PC-9 (cell line): ENCODE measurements at regions not wholly inside any gene's neighbourhood (a gene's known extent, or its start where the extent isn't known, plus 50 kb on each side); places are given as distances from the start of the nearest gene placed in this dataset.

Experiments used
- EZH2 ChIP-seq: fragments of 200-600 bp; sonication (generic); IDR thresholded peaks from 2 replicates; pipeline ENCODE4 v1.8.0; 2017; ENCODE audit warnings: antibody characterized with exemption, low read depth
- TF ChIP-seq, protein P1 (sequence below): fragments of 200-600 bp; sonication (generic); conservative IDR thresholded peaks from 2 replicates; pipeline ENCODE4 v1.6.1; 2017; ENCODE audit warnings: mixed run types, antibody characterized with exemption, mild to moderate bottlenecking, moderate library complexity

DNA sequence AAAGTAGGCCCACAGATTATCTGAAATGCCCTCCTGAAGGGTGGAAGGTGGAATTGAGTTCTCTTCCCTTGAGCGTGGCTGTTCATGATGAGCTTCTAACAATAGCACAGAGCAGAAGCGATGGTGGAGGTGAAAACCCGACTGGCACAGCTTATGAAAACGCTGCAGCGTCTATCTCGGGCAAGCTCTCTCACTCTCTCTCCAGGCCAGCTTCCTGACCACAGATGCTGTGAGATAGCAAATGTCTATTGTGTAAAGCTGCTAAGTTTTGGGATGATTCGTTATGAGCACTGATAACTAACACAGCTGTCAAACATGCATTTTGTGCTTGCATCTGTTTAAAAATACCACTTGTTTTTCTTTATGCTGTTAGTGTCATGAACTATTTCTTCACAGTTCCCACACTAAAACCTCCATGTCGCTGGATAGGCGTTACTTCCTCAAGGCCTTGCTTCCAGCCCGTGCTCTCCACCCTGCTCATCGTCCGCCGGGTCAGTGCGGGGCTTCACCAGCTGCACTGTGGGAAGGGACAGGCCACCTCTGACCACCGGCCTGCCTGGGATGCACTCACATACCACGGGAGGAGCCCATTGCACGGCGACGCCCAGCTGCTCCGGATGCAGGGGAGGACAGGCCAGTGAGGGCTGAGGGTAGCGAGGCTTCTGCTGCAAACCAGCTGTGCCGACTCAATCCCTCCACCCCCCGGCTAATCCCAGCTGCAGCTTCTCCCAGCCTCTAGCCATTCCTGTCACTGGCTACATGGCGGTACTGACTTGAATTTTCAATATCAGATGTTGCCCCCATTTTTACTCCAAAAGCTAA, 60.0 kb upstream of the OTOS start:
- TF ChIP-seq, protein P1, sequence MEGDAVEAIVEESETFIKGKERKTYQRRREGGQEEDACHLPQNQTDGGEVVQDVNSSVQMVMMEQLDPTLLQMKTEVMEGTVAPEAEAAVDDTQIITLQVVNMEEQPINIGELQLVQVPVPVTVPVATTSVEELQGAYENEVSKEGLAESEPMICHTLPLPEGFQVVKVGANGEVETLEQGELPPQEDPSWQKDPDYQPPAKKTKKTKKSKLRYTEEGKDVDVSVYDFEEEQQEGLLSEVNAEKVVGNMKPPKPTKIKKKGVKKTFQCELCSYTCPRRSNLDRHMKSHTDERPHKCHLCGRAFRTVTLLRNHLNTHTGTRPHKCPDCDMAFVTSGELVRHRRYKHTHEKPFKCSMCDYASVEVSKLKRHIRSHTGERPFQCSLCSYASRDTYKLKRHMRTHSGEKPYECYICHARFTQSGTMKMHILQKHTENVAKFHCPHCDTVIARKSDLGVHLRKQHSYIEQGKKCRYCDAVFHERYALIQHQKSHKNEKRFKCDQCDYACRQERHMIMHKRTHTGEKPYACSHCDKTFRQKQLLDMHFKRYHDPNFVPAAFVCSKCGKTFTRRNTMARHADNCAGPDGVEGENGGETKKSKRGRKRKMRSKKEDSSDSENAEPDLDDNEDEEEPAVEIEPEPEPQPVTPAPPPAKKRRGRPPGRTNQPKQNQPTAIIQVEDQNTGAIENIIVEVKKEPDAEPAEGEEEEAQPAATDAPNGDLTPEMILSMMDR, result no peak
- no peak for TF ChIP-seq EZH2
